ENCODE measurements at regions not wholly inside any gene's neighbourhood (a gene's known extent, or its start where the extent isn't known, plus 50 kb on each side); places are given as distances from the start of the nearest gene placed in this dataset.

GRCh38 chr16:73616166-73616753 is 568.3 kb upstream of the ZFHX3 start:
- no peaks in the 10 kb centered on the region for H3K36me3 ChIP-seq (ENCODE audit: control insufficient read depth, low read depth, low read length)
- no peaks in the 10 kb centered on the region for H3K9me3 ChIP-seq (ENCODE audit: control insufficient read depth, low read depth, low read length)
- no peak overlapping the region for H3K4me3 ChIP-seq (ENCODE audit: low read length)
- H3K4me1 ChIP-seq (ENCODE audit: control insufficient read depth, low read depth, low read length) = peaks cover 11% of the 10 kb centered on the region
- no peaks in the 10 kb centered on the region for H3K27me3 ChIP-seq (ENCODE audit: control insufficient read depth, insufficient read depth, low read length)
- H3K9ac ChIP-seq (ENCODE audit: low read length) = no peak overlapping the region
- no peak overlapping the region for H3K27ac ChIP-seq (ENCODE audit: low read length)

- Histone ChIP-seq H3K9ac (ENCODE audit: low read length) (no peak overlapping the region), H3K36me3 (ENCODE audit: control insufficient read depth, low read depth, low read length) (no peaks in the 10 kb centered on the region), H3K4me3 (ENCODE audit: low read length) (no peak overlapping the region), H3K9me3 (ENCODE audit: control insufficient read depth, low read depth, low read length) (no peaks in the 10 kb centered on the region), H3K4me1 (ENCODE audit: control insufficient read depth, low read depth, low read length) (peaks cover 17% of the 10 kb centered on the region), H3K27me3 (ENCODE audit: control insufficient read depth, insufficient read depth, low read length) (no peaks in the 10 kb centered on the region), H3K27ac (ENCODE audit: low read length) (no peak overlapping the region)
Measured at GRCh38 chr16:73615071-73615940, 567.4 kb upstream of the ZFHX3 start.

DNA sequence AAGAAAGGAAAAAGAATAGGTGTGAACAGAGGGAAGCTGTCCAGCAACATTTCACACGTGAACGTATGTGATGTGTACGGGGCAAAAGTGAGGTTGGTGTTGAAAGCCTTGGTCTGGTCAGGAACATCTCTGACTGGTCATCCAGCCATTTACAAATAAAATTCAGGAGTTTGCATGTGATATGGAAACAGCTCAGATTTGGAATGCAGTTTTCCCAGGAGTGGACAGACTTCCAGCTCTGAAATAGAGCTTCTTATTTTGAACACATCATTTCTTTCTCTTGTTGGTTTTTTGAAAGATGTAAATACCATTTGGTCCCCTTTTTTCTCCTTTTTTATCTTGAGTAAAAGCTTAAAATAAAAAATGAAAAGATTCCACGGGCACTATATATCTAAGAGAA is 566.2 kb upstream of the ZFHX3 start:
- Histone ChIP-seq H3K4me3 (ENCODE audit: low read length) (no peak overlapping the region), H3K4me1 (ENCODE audit: control insufficient read depth, low read depth, low read length) (peaks cover 25% of the 10 kb centered on the region), H3K9ac (ENCODE audit: low read length) (no peak overlapping the region), H3K27ac (ENCODE audit: low read length) (no peak overlapping the region), H3K27me3 (ENCODE audit: control insufficient read depth, insufficient read depth, low read length) (no peaks in the 10 kb centered on the region), H3K9me3 (ENCODE audit: control insufficient read depth, low read depth, low read length) (no peaks in the 10 kb centered on the region), H3K36me3 (ENCODE audit: control insufficient read depth, low read depth, low read length) (no peaks in the 10 kb centered on the region)

DNA sequence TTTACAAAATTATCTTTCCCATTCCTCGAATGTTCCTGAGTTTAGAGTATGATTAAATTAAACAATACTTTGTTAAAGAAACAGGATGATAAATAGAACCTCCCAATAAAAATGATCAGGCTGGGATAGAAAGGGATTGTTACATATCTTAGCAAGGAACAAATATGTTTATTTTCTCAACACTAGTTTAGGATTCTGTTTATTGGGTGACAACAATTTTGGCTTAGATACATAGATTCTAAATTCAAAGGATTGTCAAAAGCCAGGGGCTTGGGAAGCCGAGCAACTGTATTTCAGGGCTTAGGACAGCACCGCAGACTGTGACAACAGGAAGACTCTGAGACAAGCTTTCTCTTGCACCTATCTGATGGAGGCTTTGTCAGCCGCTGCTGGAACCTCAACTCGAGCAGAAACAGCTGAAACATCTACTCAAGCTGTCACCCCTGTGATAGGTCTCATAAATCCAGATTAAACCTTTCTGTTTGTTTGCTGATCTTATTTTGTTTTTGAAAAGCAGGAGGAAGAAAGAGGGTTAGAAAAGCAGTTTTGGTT is 562.8 kb upstream of the ZFHX3 start:
- Histone ChIP-seq H3K9me3 (ENCODE audit: control insufficient read depth, low read depth, low read length) (no peaks in the 10 kb centered on the region), H3K27me3 (ENCODE audit: control insufficient read depth, insufficient read depth, low read length) (no peaks in the 10 kb centered on the region), H3K4me1 (ENCODE audit: control insufficient read depth, low read depth, low read length) (peaks cover 31% of the 10 kb centered on the region), H3K9ac (ENCODE audit: low read length) (no peak overlapping the region), H3K4me3 (ENCODE audit: low read length) (no peak overlapping the region), H3K36me3 (ENCODE audit: control insufficient read depth, low read depth, low read length) (no peaks in the 10 kb centered on the region), H3K27ac (ENCODE audit: low read length) (no peak overlapping the region)

DNA sequence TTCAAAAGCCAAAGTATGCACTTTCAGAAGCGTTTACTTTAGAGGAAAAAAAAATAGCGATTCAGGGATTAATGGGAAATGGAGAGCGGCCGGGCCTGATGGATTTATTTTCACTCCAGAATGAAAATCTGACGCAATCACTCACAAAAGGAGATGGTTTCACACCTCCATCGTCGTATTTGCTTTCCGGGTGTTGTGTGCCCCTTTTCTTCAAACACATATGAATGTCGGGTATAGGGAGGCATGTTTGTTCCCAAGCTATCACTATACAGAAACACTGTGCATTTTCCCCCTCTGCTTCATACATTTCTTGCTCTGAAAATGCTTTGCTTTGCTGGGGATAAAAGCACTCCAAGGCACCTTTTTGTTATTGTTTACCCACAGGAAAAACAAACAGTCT is 562.2 kb upstream of the ZFHX3 start:
- no peak overlapping the region for H3K9ac ChIP-seq (ENCODE audit: low read length)

DNA sequence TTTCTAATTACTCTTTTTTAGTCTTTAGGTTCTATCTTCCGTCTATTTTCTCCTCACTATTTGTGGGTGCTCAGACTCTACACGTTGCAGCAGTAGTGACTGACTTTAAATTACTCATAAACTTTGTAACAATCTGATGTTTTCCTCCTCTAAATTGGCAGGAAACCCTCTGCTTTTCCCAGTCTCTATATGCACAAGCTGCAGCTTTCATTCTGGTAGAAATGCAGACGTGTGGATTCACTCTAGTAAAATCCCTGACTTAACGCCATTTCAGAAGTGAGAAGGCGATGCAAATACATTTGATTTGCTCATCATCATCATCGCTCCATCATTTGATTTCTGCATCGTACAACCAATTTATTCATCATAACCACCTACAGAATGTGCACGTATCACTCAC is 561.0 kb upstream of the ZFHX3 start:
- Histone ChIP-seq H3K4me1 (ENCODE audit: control insufficient read depth, low read depth, low read length) (peaks cover 39% of the 10 kb centered on the region), H3K27me3 (ENCODE audit: control insufficient read depth, insufficient read depth, low read length) (no peaks in the 10 kb centered on the region), H3K27ac (ENCODE audit: low read length) (no peak overlapping the region), H3K4me3 (ENCODE audit: low read length) (no peak overlapping the region), H3K36me3 (ENCODE audit: control insufficient read depth, low read depth, low read length) (no peaks in the 10 kb centered on the region), H3K9ac (ENCODE audit: low read length) (no peak overlapping the region), H3K9me3 (ENCODE audit: control insufficient read depth, low read depth, low read length) (no peaks in the 10 kb centered on the region)

More for the DNA sequence above, 562.2 kb upstream of the ZFHX3 start:
- Histone ChIP-seq H3K4me3 (ENCODE audit: low read length) (no peak overlapping the region), H3K27ac (ENCODE audit: low read length) (no peak overlapping the region), H3K27me3 (ENCODE audit: control insufficient read depth, insufficient read depth, low read length) (no peaks in the 10 kb centered on the region), H3K36me3 (ENCODE audit: control insufficient read depth, low read depth, low read length) (no peaks in the 10 kb centered on the region), H3K4me1 (ENCODE audit: control insufficient read depth, low read depth, low read length) (peaks cover 35% of the 10 kb centered on the region), H3K9me3 (ENCODE audit: control insufficient read depth, low read depth, low read length) (no peaks in the 10 kb centered on the region)

DNA sequence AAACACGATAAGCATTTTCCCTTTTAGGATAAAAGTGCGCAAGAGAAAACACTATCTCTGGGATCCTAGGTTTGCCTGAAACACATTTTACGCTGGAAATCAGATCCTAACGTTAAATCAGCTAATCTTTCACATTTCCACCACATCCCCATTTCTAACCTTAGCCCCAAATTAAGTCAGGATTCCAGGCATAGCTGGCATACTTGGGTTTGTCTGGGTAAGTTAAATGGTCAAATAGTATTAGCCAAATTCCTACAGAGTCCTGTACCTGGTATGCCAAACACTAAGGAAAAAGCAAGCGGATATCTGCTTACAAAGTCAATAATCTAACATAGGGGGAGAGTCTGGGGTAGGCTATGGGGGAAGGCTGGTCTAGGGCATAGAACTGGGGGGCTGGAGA is 557.4 kb upstream of the ZFHX3 start:
- no peak overlapping the region for H3K27ac ChIP-seq (ENCODE audit: low read length)
- H3K4me1 ChIP-seq (ENCODE audit: control insufficient read depth, low read depth, low read length) = peaks cover 22% of the 10 kb centered on the region
- no peak overlapping the region for H3K9ac ChIP-seq (ENCODE audit: low read length)
- H3K9me3 ChIP-seq (ENCODE audit: control insufficient read depth, low read depth, low read length) = no peaks in the 10 kb centered on the region
- no peaks in the 10 kb centered on the region for H3K27me3 ChIP-seq (ENCODE audit: control insufficient read depth, insufficient read depth, low read length)
- no peak overlapping the region for H3K4me3 ChIP-seq (ENCODE audit: low read length)
- no peaks in the 10 kb centered on the region for H3K36me3 ChIP-seq (ENCODE audit: control insufficient read depth, low read depth, low read length)

- Histone ChIP-seq H3K27ac (ENCODE audit: low read length) (no peak overlapping the region), H3K36me3 (ENCODE audit: control insufficient read depth, low read depth, low read length) (no peaks in the 10 kb centered on the region), H3K27me3 (ENCODE audit: control insufficient read depth, insufficient read depth, low read length) (no peaks in the 10 kb centered on the region), H3K9ac (ENCODE audit: low read length) (no peak overlapping the region), H3K4me3 (ENCODE audit: low read length) (no peak overlapping the region), H3K9me3 (ENCODE audit: control insufficient read depth, low read depth, low read length) (no peaks in the 10 kb centered on the region), H3K4me1 (ENCODE audit: control insufficient read depth, low read depth, low read length) (peaks cover 8% of the 10 kb centered on the region)
Measured at GRCh38 chr16:73601911-73602310, 554.0 kb upstream of the ZFHX3 start.

DNA sequence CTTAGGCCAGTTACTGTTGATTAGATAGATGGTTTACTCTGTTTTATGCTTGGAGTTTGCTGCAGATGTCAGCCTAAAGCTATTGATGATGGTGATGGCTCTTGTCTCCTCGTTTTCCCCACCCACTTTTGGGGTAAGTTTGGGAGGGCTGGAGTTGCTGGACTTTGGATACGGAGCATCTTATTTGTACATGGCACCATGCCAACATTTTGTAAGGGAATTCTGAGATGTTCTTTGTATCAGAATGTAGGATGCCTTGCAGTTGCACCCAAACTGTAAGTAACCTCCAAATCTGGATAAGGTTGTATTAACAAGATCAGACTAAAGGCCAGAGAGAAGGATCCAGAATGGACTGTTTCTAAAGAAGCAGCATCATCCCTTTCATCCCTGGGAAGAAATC is 551.9 kb upstream of the ZFHX3 start:
- Histone ChIP-seq H3K4me1 (ENCODE audit: control insufficient read depth, low read depth, low read length) (peaks cover 1% of the 10 kb centered on the region), H3K36me3 (ENCODE audit: control insufficient read depth, low read depth, low read length) (no peaks in the 10 kb centered on the region), H3K4me3 (ENCODE audit: low read length) (no peak overlapping the region), H3K27me3 (ENCODE audit: control insufficient read depth, insufficient read depth, low read length) (no peaks in the 10 kb centered on the region), H3K27ac (ENCODE audit: low read length) (no peak overlapping the region), H3K9ac (ENCODE audit: low read length) (no peak overlapping the region), H3K9me3 (ENCODE audit: control insufficient read depth, low read depth, low read length) (no peaks in the 10 kb centered on the region)

DNA sequence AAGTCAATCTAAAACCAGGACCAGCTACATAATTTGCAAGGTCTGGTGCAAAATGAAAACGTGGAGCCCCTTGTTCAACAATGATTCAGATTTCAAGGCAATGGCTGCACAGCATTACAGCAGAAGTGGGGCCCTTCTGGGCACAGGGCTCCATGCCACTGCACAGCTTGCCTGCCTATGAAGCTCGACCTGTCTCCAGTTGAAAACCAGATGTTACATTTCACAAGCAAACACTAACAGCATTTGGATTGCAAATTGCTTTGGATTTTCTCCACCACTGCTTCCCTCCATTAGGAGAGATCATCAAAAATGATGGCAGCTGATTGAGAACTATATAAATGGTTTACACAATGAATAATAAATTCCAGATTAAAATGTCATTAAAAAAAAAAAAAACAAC is 551.4 kb upstream of the ZFHX3 start:
- H3K4me3 ChIP-seq (ENCODE audit: low read length) = no peak overlapping the region
- H3K27ac ChIP-seq (ENCODE audit: low read length) = no peak overlapping the region
- H3K27me3 ChIP-seq (ENCODE audit: control insufficient read depth, insufficient read depth, low read length) = no peaks in the 10 kb centered on the region
- H3K9me3 ChIP-seq (ENCODE audit: control insufficient read depth, low read depth, low read length) = no peaks in the 10 kb centered on the region
- no peaks in the 10 kb centered on the region for H3K4me1 ChIP-seq (ENCODE audit: control insufficient read depth, low read depth, low read length)
- H3K36me3 ChIP-seq (ENCODE audit: control insufficient read depth, low read depth, low read length) = no peaks in the 10 kb centered on the region
- no peak overlapping the region for H3K9ac ChIP-seq (ENCODE audit: low read length)

DNA sequence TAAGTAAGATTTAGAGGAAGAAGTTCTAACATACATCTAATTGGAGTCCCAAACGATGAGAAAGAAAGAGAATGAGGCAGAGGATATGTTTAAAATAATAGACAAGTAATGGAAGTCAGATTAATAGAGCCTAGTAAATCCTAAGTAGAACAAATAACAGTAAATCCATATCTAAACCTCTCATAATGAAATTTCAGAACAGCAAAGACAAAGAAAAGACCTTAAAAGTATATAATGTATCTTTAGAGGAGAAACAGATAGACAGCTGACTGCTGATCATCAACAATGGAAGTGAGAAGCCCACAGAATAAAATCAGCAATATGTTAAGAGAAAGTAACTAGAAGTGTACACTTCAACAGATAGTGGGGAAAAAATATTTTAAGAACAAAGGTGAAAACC is 536.2 kb upstream of the ZFHX3 start:
- Histone ChIP-seq H3K27me3 (ENCODE audit: control insufficient read depth, insufficient read depth, low read length) (no peaks in the 10 kb centered on the region), H3K27ac (ENCODE audit: low read length) (no peak overlapping the region), H3K36me3 (ENCODE audit: control insufficient read depth, low read depth, low read length) (no peaks in the 10 kb centered on the region), H3K9me3 (ENCODE audit: control insufficient read depth, low read depth, low read length) (peaks cover 4% of the 10 kb centered on the region), H3K9ac (ENCODE audit: low read length) (no peak overlapping the region), H3K4me3 (ENCODE audit: low read length) (no peak overlapping the region), H3K4me1 (ENCODE audit: control insufficient read depth, low read depth, low read length) (no peaks in the 10 kb centered on the region)

Data from iPS-18a (cell line).